WTC11 (cell line): ENCODE measurements at regions not wholly inside any gene's neighbourhood (a gene's known extent, or its start where the extent isn't known, plus 50 kb on each side); places are given as distances from the start of the nearest gene placed in this dataset.

Experiments used
- ATAC-seq: fragments of 200-7000 bp; cut with Tn5 transposase; 2 replicates; pipeline ENCODE4 v1.10.0; 2021; ENCODE audit warnings: mild to moderate bottlenecking, moderate library complexity
- CTCF ChIA-PET: fragments of 300-600 bp; sonication (Branson Sonifier 250); formaldehyde crosslinking; loops from one replicate; lab custom pipeline; 2021; ENCODE audit warnings: antibody characterized with exemption; lab: Charles Lee
- POLR2A ChIA-PET: fragments of 350-600 bp; sonication (Branson Sonifier 250); formaldehyde crosslinking; loops from one replicate; lab custom pipeline; 2021; ENCODE audit warnings: antibody characterized with exemption; lab: Charles Lee
- DNase-seq: peaks from one replicate; pipeline ENCODE4 v3.0.0; 2021; ENCODE audit warnings: low spot score
- H3K27ac Mint-ChIP-seq: 2 replicates; pipeline ENCODE4 v1.8.0; 2021; ENCODE audit warnings: mixed read lengths
- H3K27me3 Mint-ChIP-seq: 2 replicates; pipeline ENCODE4 v1.8.0; 2021; ENCODE audit warnings: low read depth, mild to moderate bottlenecking, moderate library complexity, mixed read lengths
- H3K36me3 Mint-ChIP-seq: 2 replicates; pipeline ENCODE4 v1.8.0; 2021; ENCODE audit warnings: mixed read lengths
- H3K4me1 Mint-ChIP-seq: 2 replicates; pipeline ENCODE4 v1.8.0; 2022; ENCODE audit warnings: mixed read lengths
- H3K4me3 Mint-ChIP-seq: 2 replicates; pipeline ENCODE4 v1.8.0; 2021; ENCODE audit warnings: mild to moderate bottlenecking, moderate library complexity, mixed read lengths
- H3K9me3 Mint-ChIP-seq: 2 replicates; pipeline ENCODE4 v1.8.0; 2021; ENCODE audit warnings: mixed read lengths
- ARID4B ChIP-seq: sonication (generic); formaldehyde crosslinking; IDR thresholded peaks from 2 replicates; pipeline ENCODE4 v1.8.0; 2023; ENCODE audit warnings: missing genetic modification reagents, mild to moderate bottlenecking, borderline replicate concordance
- ATF6 ChIP-seq: sonication (generic); formaldehyde crosslinking; IDR thresholded peaks from 2 replicates; pipeline ENCODE4 v1.8.1; 2023; ENCODE audit warnings: mild to moderate bottlenecking, missing genetic modification reagents
- E2F5 ChIP-seq: sonication (generic); formaldehyde crosslinking; IDR thresholded peaks from 2 replicates; pipeline ENCODE4 v1.8.1; 2022; ENCODE audit warnings: mild to moderate bottlenecking, moderate library complexity, missing genetic modification reagents
- ETV6 ChIP-seq: sonication (generic); formaldehyde crosslinking; IDR thresholded peaks from 2 replicates; pipeline ENCODE4 v1.8.1; 2022; ENCODE audit warnings: mild to moderate bottlenecking, missing genetic modification reagents
- IRF1 ChIP-seq: sonication (generic); formaldehyde crosslinking; IDR thresholded peaks from 2 replicates; pipeline ENCODE4 v1.8.0; 2023; ENCODE audit warnings: missing genetic modification reagents
- MXD4 ChIP-seq: fragments of 250-450 bp; sonication (Bioruptor Pico); IDR thresholded peaks from 2 replicates; pipeline ENCODE4 v1.8.0; 2021; ENCODE audit warnings: mild to moderate bottlenecking, moderate library complexity, borderline replicate concordance
- NFE2L1 ChIP-seq: sonication (generic); formaldehyde crosslinking; IDR thresholded peaks from 2 replicates; pipeline ENCODE4 v1.8.1; 2023; ENCODE audit warnings: missing genetic modification reagents
- NFYB ChIP-seq: sonication (generic); formaldehyde crosslinking; conservative IDR thresholded peaks from 2 replicates; pipeline ENCODE4 v1.8.0; 2022; ENCODE audit warnings: low read depth, missing genetic modification reagents
- USF1 ChIP-seq: sonication (generic); formaldehyde crosslinking; IDR thresholded peaks from 2 replicates; pipeline ENCODE4 v1.8.0; 2022; ENCODE audit warnings: mild to moderate bottlenecking, missing genetic modification reagents
- USF2 ChIP-seq: sonication (generic); formaldehyde crosslinking; IDR thresholded peaks from 2 replicates; pipeline ENCODE4 v1.8.1; 2023; ENCODE audit warnings: mild to moderate bottlenecking, missing genetic modification reagents, moderate library complexity
- ZBTB43 ChIP-seq: sonication (generic); formaldehyde crosslinking; IDR thresholded peaks from 2 replicates; pipeline ENCODE4 v1.8.1; 2023; ENCODE audit warnings: mild to moderate bottlenecking, missing genetic modification reagents
- ZNF219 ChIP-seq: sonication (generic); formaldehyde crosslinking; IDR thresholded peaks from 2 replicates; pipeline ENCODE4 v1.8.0; 2023; ENCODE audit warnings: missing genetic modification reagents, mild to moderate bottlenecking, borderline replicate concordance
- ZNF425 ChIP-seq: fragments of 250-450 bp; sonication (Bioruptor Pico); conservative IDR thresholded peaks from 2 replicates; pipeline ENCODE4 v1.9.0; 2021; ENCODE audit warnings: mild to moderate bottlenecking
- ZNF671 ChIP-seq: fragments of 250-450 bp; sonication (Bioruptor Pico); IDR thresholded peaks from 2 replicates; pipeline ENCODE4 v1.8.0; 2021; ENCODE audit warnings: mild to moderate bottlenecking

GRCh38 chr12:105993766-105994555 lies 144.8 kb downstream of the NUAK1 start (continued):
- no peak for TF ChIP-seq ARID4B

GRCh38 chr12:105995961-105996431 lies 142.8 kb downstream of the NUAK1 start:
- Mint-ChIP-seq H3K36me3 (no peaks in the 10 kb centered on the region), H3K4me1 (peaks cover 32% of the 10 kb centered on the region), H3K9me3 (no peaks in the 10 kb centered on the region; the same call in 1 of the 2 replicates), H3K27me3 (no peaks in the 10 kb centered on the region; the same call in 1 of the 2 replicates), H3K27ac (no peak overlapping the region), H3K4me3 (no peak overlapping the region)
- ChIA-PET CTCF (no interaction called here), POLR2A (no interaction called here)
- ATAC-seq (no peak), DNase-seq (no peak)
- no peak for TF ChIP-seq ZNF671 (CRISPR knock-in tag)
- no peak for TF ChIP-seq IRF1
- TF ChIP-seq ETV6 (CRISPR knock-in tag): no peak

GRCh38 chr12:105998561-105998960 lies 140.2 kb downstream of the NUAK1 start:
- CTCF ChIA-PET: no interaction called here
- TF ChIP-seq ZBTB43 (CRISPR knock-in tag): no peak
- no peak for TF ChIP-seq ZNF219 (CRISPR knock-in tag)
- no peak for TF ChIP-seq MXD4 (CRISPR knock-in tag)
- TF ChIP-seq USF2 (CRISPR knock-in tag): no peak
- TF ChIP-seq ZNF671 (CRISPR knock-in tag): no peak

GRCh38 chr12:106000382-106001104 lies 138.2 kb downstream of the NUAK1 start:
- Mint-ChIP-seq H3K4me3 (no peak overlapping the region), H3K9me3 (peaks cover 21% of the 10 kb centered on the region), H3K27ac (no peak overlapping the region), H3K4me1 (peaks cover 15% of the 10 kb centered on the region), H3K27me3 (no peaks in the 10 kb centered on the region), H3K36me3 (peaks cover 10% of the 10 kb centered on the region)
- ATAC-seq (no peak), DNase-seq (no peak)
- ChIA-PET POLR2A (no interaction called here), CTCF (no interaction called here)
- no peak for TF ChIP-seq E2F5 (CRISPR knock-in tag)
- TF ChIP-seq NFYB (CRISPR knock-in tag): no peak
- TF ChIP-seq ATF6: no peak
- no peak for TF ChIP-seq NFE2L1 (CRISPR knock-in tag)
- no peak for TF ChIP-seq ZNF425 (CRISPR knock-in tag)
- TF ChIP-seq USF1 (CRISPR knock-in tag): no peak

More at GRCh38 chr12:105998561-105998960, 140.2 kb downstream of the NUAK1 start:
- Mint-ChIP-seq H3K36me3 (no peaks in the 10 kb centered on the region), H3K27me3 (no peaks in the 10 kb centered on the region; the same call in 1 of the 2 replicates), H3K9me3 (peaks cover 3% of the 10 kb centered on the region; the same call in 1 of the 2 replicates), H3K4me3 (no peak overlapping the region), H3K4me1 (peaks cover 25% of the 10 kb centered on the region), H3K27ac (no peak overlapping the region)
- DNase-seq: no peak
- POLR2A ChIA-PET: no interaction called here
- ATAC-seq: no peak
